ENCODE measurements at regions not wholly inside any gene's neighbourhood (a gene's known extent, or its start where the extent isn't known, plus 50 kb on each side); places are given as distances from the start of the nearest gene placed in this dataset.

DNA sequence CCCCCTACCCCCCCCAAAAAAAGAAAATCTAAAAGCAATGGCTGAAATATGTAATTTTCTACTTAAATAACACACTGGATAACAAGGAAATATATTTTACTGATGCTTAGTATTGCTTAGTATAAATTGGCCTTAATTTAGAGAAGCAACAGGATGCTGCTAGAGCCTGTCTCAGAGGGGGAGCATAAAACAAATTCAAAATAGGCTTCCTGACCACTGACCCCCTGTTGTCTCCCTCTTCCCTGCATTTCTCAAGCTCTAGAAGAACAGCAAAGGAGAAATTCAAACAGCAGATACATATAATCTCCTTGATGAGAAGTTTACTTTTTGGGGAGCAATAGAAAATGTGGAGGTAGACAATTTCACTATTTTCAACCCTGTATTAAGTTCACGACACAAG lies 631.1 kb upstream of the GJE1 start:
- Histone ChIP-seq H4K8ac (ENCODE audit: low read length) (no peak overlapping the region), H3K4ac (ENCODE audit: low read depth in 1 of 2, low read length in 2 of 2) (no peak overlapping the region), H3K4me3 (ENCODE audit: insufficient read depth in 1 of 2, low read depth in 1 of 2, low read length in 2 of 2) (no peak overlapping the region), H3K27me3 (ENCODE audit: control insufficient read depth in 1 of 2, insufficient read depth in 1 of 2, low read length in 2 of 2) (no peaks in the 10 kb centered on the region), H3K36me3 (ENCODE audit: control insufficient read depth in 1 of 2, insufficient read depth in 2 of 2, low read depth in 1 of 2, low read length in 2 of 2) (no peaks in the 10 kb centered on the region), H3K27ac (ENCODE audit: low read length, poor library complexity, severe bottlenecking) (no peak overlapping the region), H2AFZ (ENCODE audit: low read depth, low read length) (no peak overlapping the region), H3K9ac (ENCODE audit: low read length) (no peak overlapping the region), H2BK15ac (ENCODE audit: low read depth, poor library complexity, severe bottlenecking) (no peak overlapping the region), H2AK5ac (ENCODE audit: low read length, severe bottlenecking) (no peak overlapping the region), H3K18ac (ENCODE audit: low read depth in 1 of 2, low read length in 2 of 2) (no peak overlapping the region), H4K91ac (ENCODE audit: low read length) (no peak overlapping the region), H3K4me2 (ENCODE audit: low read length, poor library complexity, severe bottlenecking) (no peak overlapping the region), H2BK5ac (ENCODE audit: low read depth, low read length, poor library complexity, severe bottlenecking) (no peak overlapping the region), H3K4me1 (ENCODE audit: control insufficient read depth, insufficient read depth, low read depth, low read length) (no peaks in the 10 kb centered on the region), H2BK12ac (ENCODE audit: low read length in 2 of 2) (no peak overlapping the region), H2BK120ac (ENCODE audit: low read depth, low read length) (no peak overlapping the region), H3K79me1 (replicated peaks; ENCODE audit: low read length, poor library complexity, severe bottlenecking) (no peaks in the 10 kb centered on the region), H3K14ac (ENCODE audit: low read length in 2 of 2) (no peak overlapping the region), H3K9me3 (ENCODE audit: control insufficient read depth, low read length) (peaks cover 13% of the 10 kb centered on the region), H3K23ac (ENCODE audit: low read length in 2 of 2) (no peak overlapping the region)
- no CpG with 5 or more reads among the region's 1 CpG for WGBS
- no peak for DNase-seq

DNA sequence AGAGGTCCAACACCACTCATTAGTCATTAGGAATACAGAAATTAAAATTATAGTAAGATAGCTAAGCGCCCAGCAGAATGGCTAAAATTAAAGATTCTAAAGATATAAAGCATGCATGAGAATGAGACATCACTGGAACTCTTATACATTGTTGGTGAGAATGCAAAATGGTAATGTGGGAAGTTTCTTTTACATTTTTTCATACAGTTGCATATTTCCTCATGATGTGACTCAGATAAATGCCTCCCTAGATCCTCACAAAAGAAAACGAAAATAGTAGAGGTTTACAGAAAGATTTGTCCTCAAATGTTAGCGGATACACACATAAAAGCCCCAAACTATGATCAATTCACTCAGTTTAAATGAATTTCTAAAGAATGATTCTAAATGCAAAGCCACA lies 633.7 kb upstream of the GJE1 start:
- Histone ChIP-seq H2AFZ (ENCODE audit: low read depth, low read length) (no peak overlapping the region), H3K27me3 (ENCODE audit: control insufficient read depth in 1 of 2, insufficient read depth in 1 of 2, low read length in 2 of 2) (no peaks in the 10 kb centered on the region), H2AK5ac (ENCODE audit: low read length, severe bottlenecking) (no peak overlapping the region), H2BK15ac (ENCODE audit: low read depth, poor library complexity, severe bottlenecking) (no peak overlapping the region), H4K8ac (ENCODE audit: low read length) (no peak overlapping the region), H3K27ac (ENCODE audit: low read length, poor library complexity, severe bottlenecking) (no peak overlapping the region), H3K79me1 (replicated peaks; ENCODE audit: low read length, poor library complexity, severe bottlenecking) (no peaks in the 10 kb centered on the region), H2BK5ac (ENCODE audit: low read depth, low read length, poor library complexity, severe bottlenecking) (no peak overlapping the region), H4K91ac (ENCODE audit: low read length) (no peak overlapping the region), H3K4ac (ENCODE audit: low read depth in 1 of 2, low read length in 2 of 2) (no peak overlapping the region), H2BK12ac (ENCODE audit: low read length in 2 of 2) (no peak overlapping the region), H3K14ac (ENCODE audit: low read length in 2 of 2) (no peak overlapping the region), H3K4me3 (ENCODE audit: insufficient read depth in 1 of 2, low read depth in 1 of 2, low read length in 2 of 2) (no peak overlapping the region), H2BK120ac (ENCODE audit: low read depth, low read length) (no peak overlapping the region), H3K18ac (ENCODE audit: low read depth in 1 of 2, low read length in 2 of 2) (no peak overlapping the region), H3K23ac (ENCODE audit: low read length in 2 of 2) (no peak overlapping the region), H3K4me2 (ENCODE audit: low read length, poor library complexity, severe bottlenecking) (no peak overlapping the region), H3K9ac (ENCODE audit: low read length) (no peak overlapping the region), H3K4me1 (ENCODE audit: control insufficient read depth, insufficient read depth, low read depth, low read length) (no peaks in the 10 kb centered on the region), H3K9me3 (ENCODE audit: control insufficient read depth, low read length) (no peaks in the 10 kb centered on the region), H3K36me3 (ENCODE audit: control insufficient read depth in 1 of 2, insufficient read depth in 2 of 2, low read depth in 1 of 2, low read length in 2 of 2) (no peaks in the 10 kb centered on the region)
- no peak for DNase-seq
- WGBS = 100% methylated on average over 1 of the region's 3 CpGs

DNA sequence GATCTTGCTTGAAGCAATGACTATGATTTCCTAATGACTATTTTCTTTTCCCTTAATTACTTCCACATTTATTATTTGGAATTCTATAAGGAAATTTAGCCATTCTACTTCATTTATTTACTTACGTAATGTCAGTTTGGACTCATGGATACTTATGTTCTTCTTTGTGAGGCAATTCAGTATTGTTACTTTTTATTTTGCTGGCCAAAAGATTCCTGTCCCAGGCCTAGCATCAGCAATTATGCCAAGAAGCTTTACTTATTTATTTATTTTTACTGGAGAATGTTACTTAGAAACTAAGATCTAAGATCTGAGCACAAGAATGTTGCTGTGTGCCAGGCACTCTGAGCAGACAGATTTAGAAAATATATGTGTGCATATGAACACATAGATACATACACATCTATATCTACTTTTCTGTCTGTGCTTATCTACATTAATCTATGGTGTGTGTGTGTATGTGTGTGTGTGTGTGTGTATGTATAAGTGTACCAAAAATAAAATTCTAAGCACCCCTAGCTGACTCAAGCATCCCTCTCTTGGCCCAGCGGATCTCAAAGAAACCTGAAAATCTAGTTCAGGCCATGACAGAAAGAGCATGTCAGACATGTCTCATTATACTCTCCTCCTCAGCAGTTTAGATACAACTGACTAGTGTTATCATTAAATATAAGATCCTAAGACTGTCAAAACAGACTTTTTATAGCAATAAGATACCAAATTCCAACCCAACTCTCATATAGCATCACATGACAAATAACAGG lies 640.0 kb upstream of the GJE1 start:
- Histone ChIP-seq H3K14ac (ENCODE audit: low read length in 2 of 2) (no peak overlapping the region), H3K4me2 (ENCODE audit: low read length, poor library complexity, severe bottlenecking) (no peak overlapping the region), H3K18ac (ENCODE audit: low read depth in 1 of 2, low read length in 2 of 2) (no peak overlapping the region), H3K9ac (ENCODE audit: low read length) (no peak overlapping the region), H2BK5ac (ENCODE audit: low read depth, low read length, poor library complexity, severe bottlenecking) (no peak overlapping the region), H2BK12ac (ENCODE audit: low read length in 2 of 2) (no peak overlapping the region), H2BK15ac (ENCODE audit: low read depth, poor library complexity, severe bottlenecking) (no peak overlapping the region), H4K91ac (ENCODE audit: low read length) (no peak overlapping the region), H3K9me3 (ENCODE audit: control insufficient read depth, low read length) (no peaks in the 10 kb centered on the region), H3K4me1 (ENCODE audit: control insufficient read depth, insufficient read depth, low read depth, low read length) (no peaks in the 10 kb centered on the region), H3K23ac (ENCODE audit: low read length in 2 of 2) (no peak overlapping the region), H3K4ac (ENCODE audit: low read depth in 1 of 2, low read length in 2 of 2) (no peak overlapping the region), H3K79me1 (replicated peaks; ENCODE audit: low read length, poor library complexity, severe bottlenecking) (no peaks in the 10 kb centered on the region), H2AFZ (ENCODE audit: low read depth, low read length) (no peak overlapping the region), H3K4me3 (ENCODE audit: insufficient read depth in 1 of 2, low read depth in 1 of 2, low read length in 2 of 2) (no peak overlapping the region), H3K27me3 (ENCODE audit: control insufficient read depth in 1 of 2, insufficient read depth in 1 of 2, low read length in 2 of 2) (no peaks in the 10 kb centered on the region), H2AK5ac (ENCODE audit: low read length, severe bottlenecking) (no peak overlapping the region), H3K27ac (ENCODE audit: low read length, poor library complexity, severe bottlenecking) (no peak overlapping the region), H2BK120ac (ENCODE audit: low read depth, low read length) (no peak overlapping the region), H3K36me3 (ENCODE audit: control insufficient read depth in 1 of 2, insufficient read depth in 2 of 2, low read depth in 1 of 2, low read length in 2 of 2) (no peaks in the 10 kb centered on the region), H4K8ac (ENCODE audit: low read length) (no peak overlapping the region)
- no peak for DNase-seq
- WGBS = 100% methylated on average over 1 of the region's 2 CpGs

DNA sequence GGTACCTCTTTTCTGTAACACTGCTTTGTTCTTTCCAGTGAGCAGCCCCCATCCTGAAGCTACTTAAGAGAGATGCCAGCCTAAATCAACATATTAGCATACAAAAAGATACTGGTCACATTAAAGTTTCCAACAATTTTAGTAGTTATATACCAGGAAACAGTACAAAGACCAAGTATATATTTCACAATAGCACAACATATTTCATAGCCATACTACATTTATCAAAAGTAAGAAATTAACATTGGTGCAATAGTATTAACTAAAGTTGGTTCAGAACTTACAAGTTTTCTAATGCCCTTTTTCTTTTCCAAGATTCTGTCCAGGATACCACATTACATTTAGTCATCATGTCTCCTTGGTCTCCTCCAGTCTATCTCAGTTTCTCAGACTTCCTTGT lies 641.0 kb upstream of the GJE1 start:
- no peak overlapping the region for H4K8ac ChIP-seq (ENCODE audit: low read length)
- no peak overlapping the region for H3K9ac ChIP-seq (ENCODE audit: low read length)
- no peak overlapping the region for H3K4me3 ChIP-seq (ENCODE audit: insufficient read depth in 1 of 2, low read depth in 1 of 2, low read length in 2 of 2)
- H3K27ac ChIP-seq (ENCODE audit: low read length, poor library complexity, severe bottlenecking) = no peak overlapping the region
- no peak overlapping the region for H2BK5ac ChIP-seq (ENCODE audit: low read depth, low read length, poor library complexity, severe bottlenecking)
- no peak overlapping the region for H3K23ac ChIP-seq (ENCODE audit: low read length in 2 of 2)
- H3K14ac ChIP-seq (ENCODE audit: low read length in 2 of 2) = no peak overlapping the region
- no peak for DNase-seq
- no peaks in the 10 kb centered on the region for H3K36me3 ChIP-seq (ENCODE audit: control insufficient read depth in 1 of 2, insufficient read depth in 2 of 2, low read depth in 1 of 2, low read length in 2 of 2)
- no peaks in the 10 kb centered on the region for H3K9me3 ChIP-seq (ENCODE audit: control insufficient read depth, low read length)
- H2BK120ac ChIP-seq (ENCODE audit: low read depth, low read length) = no peak overlapping the region
- no peaks in the 10 kb centered on the region for H3K27me3 ChIP-seq (ENCODE audit: control insufficient read depth in 1 of 2, insufficient read depth in 1 of 2, low read length in 2 of 2)
- no peaks in the 10 kb centered on the region for H3K79me1 ChIP-seq (replicated peaks; ENCODE audit: low read length, poor library complexity, severe bottlenecking)
- H2AK5ac ChIP-seq (ENCODE audit: low read length, severe bottlenecking) = no peak overlapping the region
- no peak overlapping the region for H3K18ac ChIP-seq (ENCODE audit: low read depth in 1 of 2, low read length in 2 of 2)
- no peak overlapping the region for H2AFZ ChIP-seq (ENCODE audit: low read depth, low read length)
- H3K4me2 ChIP-seq (ENCODE audit: low read length, poor library complexity, severe bottlenecking) = no peak overlapping the region
- H2BK15ac ChIP-seq (ENCODE audit: low read depth, poor library complexity, severe bottlenecking) = no peak overlapping the region
- H3K4ac ChIP-seq (ENCODE audit: low read depth in 1 of 2, low read length in 2 of 2) = no peak overlapping the region
- no peak overlapping the region for H2BK12ac ChIP-seq (ENCODE audit: low read length in 2 of 2)
- no peaks in the 10 kb centered on the region for H3K4me1 ChIP-seq (ENCODE audit: control insufficient read depth, insufficient read depth, low read depth, low read length)
- no peak overlapping the region for H4K91ac ChIP-seq (ENCODE audit: low read length)
